ENCODE measurements at regions not wholly inside any gene's neighbourhood (a gene's known extent, or its start where the extent isn't known, plus 50 kb on each side); places are given as distances from the start of the nearest gene placed in this dataset.

- no peak for DNase-seq (ENCODE audit: extremely low read depth, low read depth, low spot score)
Measured at GRCh38 chr18:39698436-39698835, 2132.8 kb upstream of the CELF4 start.

GRCh38 chr18:39693359-39693758 lies 2127.8 kb upstream of the CELF4 start:
- DNase-seq (ENCODE audit: extremely low read depth, low read depth, low spot score), result no peak

- no peak for DNase-seq (ENCODE audit: extremely low read depth, low read depth, low spot score)
Measured at GRCh38 chr18:39692367-39693015, 2126.9 kb upstream of the CELF4 start.

- DNase-seq (ENCODE audit: extremely low read depth, low read depth, low spot score), result no peak
Measured at GRCh38 chr18:39685303-39685902, 2119.8 kb upstream of the CELF4 start.

- no peak for DNase-seq (ENCODE audit: extremely low read depth, low read depth, low spot score)
Measured at GRCh38 chr18:39681061-39681460, 2115.5 kb upstream of the CELF4 start.

- DNase-seq (ENCODE audit: extremely low read depth, low read depth, low spot score), result no peak
Measured at GRCh38 chr18:39675906-39676305, 2110.3 kb upstream of the CELF4 start.

GRCh38 chr18:39675368-39675767 lies 2109.8 kb upstream of the CELF4 start:
- no peak for DNase-seq (ENCODE audit: extremely low read depth, low read depth, low spot score)

- DNase-seq (ENCODE audit: extremely low read depth, low read depth, low spot score), result no peak
Measured at GRCh38 chr18:39672171-39672570, 2106.6 kb upstream of the CELF4 start.

GRCh38 chr18:39667905-39668304 lies 2102.3 kb upstream of the CELF4 start:
- DNase-seq (ENCODE audit: extremely low read depth, low read depth, low spot score), result no peak

- DNase-seq (ENCODE audit: extremely low read depth, low read depth, low spot score), result no peak
Measured at GRCh38 chr18:39666541-39666940, 2100.9 kb upstream of the CELF4 start.

GRCh38 chr18:39661856-39662366 lies 2096.3 kb upstream of the CELF4 start:
- DNase-seq (ENCODE audit: extremely low read depth, low read depth, low spot score), result no peak

GRCh38 chr18:39660141-39660540 lies 2094.5 kb upstream of the CELF4 start:
- no peak for DNase-seq (ENCODE audit: extremely low read depth, low read depth, low spot score)

GRCh38 chr18:39655341-39655740 lies 2089.7 kb upstream of the CELF4 start:
- no peak for DNase-seq (ENCODE audit: extremely low read depth, low read depth, low spot score)

GRCh38 chr18:39653221-39653620 lies 2087.6 kb upstream of the CELF4 start:
- DNase-seq (ENCODE audit: extremely low read depth, low read depth, low spot score), result no peak

- no peak for DNase-seq (ENCODE audit: extremely low read depth, low read depth, low spot score)
Measured at GRCh38 chr18:39648616-39649015, 2083.0 kb upstream of the CELF4 start.

- peak; percentile 18 for DNase-seq (ENCODE audit: extremely low read depth, low read depth, low spot score)
Measured at GRCh38 chr18:39647627-39648534, 2082.3 kb upstream of the CELF4 start.

GRCh38 chr18:39638224-39638623 lies 2072.6 kb upstream of the CELF4 start:
- no peak for DNase-seq (ENCODE audit: extremely low read depth, low read depth, low spot score)

GRCh38 chr18:39636931-39637330 lies 2071.3 kb upstream of the CELF4 start:
- no peak for DNase-seq (ENCODE audit: extremely low read depth, low read depth, low spot score)

- DNase-seq (ENCODE audit: extremely low read depth, low read depth, low spot score), result no peak
Measured at GRCh38 chr18:39635966-39636365, 2070.4 kb upstream of the CELF4 start.

GRCh38 chr18:39635192-39635591 lies 2069.6 kb upstream of the CELF4 start:
- no peak for DNase-seq (ENCODE audit: extremely low read depth, low read depth, low spot score)

GRCh38 chr18:39627936-39628335 lies 2062.3 kb upstream of the CELF4 start:
- no peak for DNase-seq (ENCODE audit: extremely low read depth, low read depth, low spot score)

- DNase-seq (ENCODE audit: extremely low read depth, low read depth, low spot score), result no peak
Measured at GRCh38 chr18:39624961-39625360, 2059.4 kb upstream of the CELF4 start.

Measured in glomerular endothelial cell (primary cell).